ENCODE measurements at regions not wholly inside any gene's neighbourhood (a gene's known extent, or its start where the extent isn't known, plus 50 kb on each side); places are given as distances from the start of the nearest gene placed in this dataset.

DNA sequence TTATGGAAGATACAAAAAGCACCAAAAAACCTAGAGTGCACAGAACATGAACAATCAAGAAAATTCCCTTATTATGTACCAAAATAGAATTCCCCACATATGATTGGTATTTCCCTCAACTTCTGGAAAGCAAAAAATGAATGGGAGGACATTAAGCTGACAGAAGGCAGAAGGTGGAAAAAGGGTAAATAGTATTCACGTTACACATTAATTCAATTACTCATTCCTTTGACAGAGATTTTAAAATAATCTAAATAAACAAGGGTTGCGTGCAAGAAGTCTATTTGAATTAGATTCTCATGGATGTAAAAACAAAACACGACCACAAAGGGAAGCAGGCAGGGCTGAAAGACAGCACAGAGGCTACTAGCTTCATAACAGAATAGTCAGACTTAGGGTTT, 260.5 kb upstream of the ZPLD1 start:
- Histone ChIP-seq H3K9ac (ENCODE audit: low read depth in 1 of 3, low read length in 3 of 3) (no peak overlapping the region), H3K27ac (ENCODE audit: low read depth, low read length) (no peak overlapping the region), H3K27me3 (ENCODE audit: control insufficient read depth in 3 of 3, insufficient read depth in 3 of 3, low read length in 3 of 3) (no peaks in the 10 kb centered on the region), H3K4me3 (ENCODE audit: low read length in 3 of 3) (no peak overlapping the region), H3K36me3 (ENCODE audit: control insufficient read depth in 3 of 3, insufficient read depth in 3 of 3, low read length in 3 of 3) (no peaks in the 10 kb centered on the region), H3K4me1 (ENCODE audit: control insufficient read depth in 3 of 3, insufficient read depth in 3 of 3, low read length in 3 of 3) (no peaks in the 10 kb centered on the region), H3K9me3 (ENCODE audit: control insufficient read depth in 3 of 3, low read length in 3 of 3) (no peaks in the 10 kb centered on the region)

DNA sequence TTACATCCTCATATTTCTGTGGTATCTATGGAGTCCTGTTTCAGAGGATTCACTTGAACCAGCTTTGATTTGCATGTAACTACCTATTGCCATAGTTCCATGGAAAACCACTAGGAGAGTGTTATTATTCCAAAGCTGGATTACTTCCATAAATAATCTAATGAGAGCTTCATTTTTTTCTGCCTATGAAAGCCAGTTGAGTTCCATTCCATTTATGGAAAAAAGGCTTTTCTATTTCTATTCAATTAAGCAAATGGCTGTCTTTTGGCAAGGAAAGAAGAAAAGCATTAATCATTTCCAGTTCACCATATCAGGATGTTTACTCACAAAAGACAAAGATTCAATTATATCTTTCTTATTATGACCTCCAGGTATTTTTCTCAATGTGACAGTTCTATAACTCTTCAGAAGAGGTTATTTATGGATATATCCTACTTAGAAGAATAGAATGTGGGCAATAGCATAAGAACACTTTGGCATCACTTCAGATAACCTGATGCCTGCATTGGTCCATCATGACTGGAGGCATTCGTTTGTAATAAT, 259.9 kb upstream of the ZPLD1 start:
- Histone ChIP-seq H3K9me3 (ENCODE audit: control insufficient read depth in 3 of 3, low read length in 3 of 3) (no peaks in the 10 kb centered on the region), H3K9ac (ENCODE audit: low read depth in 1 of 3, low read length in 3 of 3) (no peak overlapping the region), H3K4me3 (ENCODE audit: low read length in 3 of 3) (no peak overlapping the region), H3K36me3 (ENCODE audit: control insufficient read depth in 3 of 3, insufficient read depth in 3 of 3, low read length in 3 of 3) (no peaks in the 10 kb centered on the region), H3K4me1 (ENCODE audit: control insufficient read depth in 3 of 3, insufficient read depth in 3 of 3, low read length in 3 of 3) (no peaks in the 10 kb centered on the region), H3K27ac (ENCODE audit: low read depth, low read length) (no peak overlapping the region), H3K27me3 (ENCODE audit: control insufficient read depth in 3 of 3, insufficient read depth in 3 of 3, low read length in 3 of 3) (no peaks in the 10 kb centered on the region)

DNA sequence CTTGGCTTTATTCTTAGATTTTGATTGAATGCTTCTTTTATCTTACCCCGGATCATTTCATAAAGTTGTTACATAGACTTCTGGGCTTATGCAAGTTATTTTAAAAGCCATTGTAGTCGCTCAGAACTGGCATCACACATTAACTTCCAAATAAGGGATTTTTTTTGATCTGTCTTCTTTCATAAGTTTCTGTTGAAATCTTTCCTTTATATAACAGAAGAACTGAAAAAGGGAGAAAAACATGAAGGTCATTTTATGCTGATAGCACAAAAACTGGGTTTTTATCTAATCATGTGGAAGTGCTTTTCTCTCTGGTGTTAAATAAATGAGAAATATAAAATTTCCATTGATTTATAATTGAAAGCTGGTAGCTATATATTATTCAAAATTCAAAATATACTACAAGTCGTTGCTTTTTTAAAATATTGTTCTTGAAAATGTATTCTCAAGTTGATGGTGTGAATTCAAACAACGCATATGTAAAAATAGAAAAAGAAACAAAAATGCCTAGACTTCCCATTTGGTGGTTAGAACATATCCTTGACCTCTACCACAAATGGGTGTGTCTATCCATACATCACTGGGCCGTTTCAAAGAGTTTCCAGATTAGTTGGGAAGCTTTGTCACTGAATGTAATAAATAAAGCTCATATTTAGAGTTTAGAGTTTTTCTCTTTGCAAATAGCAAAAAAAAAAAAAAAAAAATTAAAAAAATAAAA, 258.3 kb upstream of the ZPLD1 start:
- H3K4me1 ChIP-seq (ENCODE audit: control insufficient read depth in 3 of 3, insufficient read depth in 3 of 3, low read length in 3 of 3), result peaks cover 0 to 11% (median 7%) of the 10 kb centered on the region in 3 donors
- no peak overlapping the region for H3K9ac ChIP-seq (ENCODE audit: low read depth in 1 of 3, low read length in 3 of 3)
- H3K36me3 ChIP-seq (ENCODE audit: control insufficient read depth in 3 of 3, insufficient read depth in 3 of 3, low read length in 3 of 3), result no peaks in the 10 kb centered on the region
- H3K27ac ChIP-seq (ENCODE audit: low read depth, low read length), result no peak overlapping the region
- no peaks in the 10 kb centered on the region for H3K27me3 ChIP-seq (ENCODE audit: control insufficient read depth in 3 of 3, insufficient read depth in 3 of 3, low read length in 3 of 3)
- no peak overlapping the region for H3K4me3 ChIP-seq (ENCODE audit: low read length in 3 of 3)
- no peaks in the 10 kb centered on the region for H3K9me3 ChIP-seq (ENCODE audit: control insufficient read depth in 3 of 3, low read length in 3 of 3)

DNA sequence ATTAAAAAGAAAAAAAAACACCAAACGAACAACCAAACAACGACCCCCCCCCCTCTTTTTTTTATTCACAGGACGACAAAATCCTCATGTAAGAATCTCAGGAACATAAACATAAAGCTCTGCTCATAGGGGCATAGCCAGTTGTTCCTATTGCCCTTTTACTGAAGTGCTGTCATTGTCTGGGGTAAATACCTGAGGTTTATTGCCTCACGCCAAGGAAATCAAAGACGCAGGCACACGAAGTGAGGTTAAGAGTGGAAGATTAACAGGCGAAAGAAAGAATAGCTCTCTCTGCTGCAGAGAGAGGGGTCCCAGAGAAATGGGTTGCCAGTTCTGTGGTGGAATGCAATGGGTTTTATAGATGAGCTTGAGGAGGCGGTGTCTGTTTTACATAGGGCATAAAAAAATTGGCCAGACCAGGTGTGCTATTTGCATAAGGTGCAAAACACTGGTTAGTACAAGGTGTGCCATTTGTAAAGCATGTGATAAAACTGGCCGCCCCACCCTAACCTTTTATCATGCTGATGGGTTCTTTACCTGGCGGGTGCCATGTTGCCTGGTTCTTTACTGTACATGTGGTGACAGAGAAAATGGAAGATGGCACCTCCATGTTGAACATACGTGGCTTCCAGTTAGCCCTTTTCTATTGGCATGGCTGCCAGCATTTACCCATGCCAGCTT, 257.6 kb upstream of the ZPLD1 start:
- H3K9ac ChIP-seq (ENCODE audit: low read depth in 1 of 3, low read length in 3 of 3), result no peak overlapping the region
- no peaks in the 10 kb centered on the region for H3K9me3 ChIP-seq (ENCODE audit: control insufficient read depth in 3 of 3, low read length in 3 of 3)
- H3K27ac ChIP-seq (ENCODE audit: low read depth, low read length), result no peak overlapping the region
- no peaks in the 10 kb centered on the region for H3K27me3 ChIP-seq (ENCODE audit: control insufficient read depth in 3 of 3, insufficient read depth in 3 of 3, low read length in 3 of 3)
- H3K36me3 ChIP-seq (ENCODE audit: control insufficient read depth in 3 of 3, insufficient read depth in 3 of 3, low read length in 3 of 3), result no peaks in the 10 kb centered on the region
- peaks cover 4 to 18% (median 13%) of the 10 kb centered on the region in 3 donors for H3K4me1 ChIP-seq (ENCODE audit: control insufficient read depth in 3 of 3, insufficient read depth in 3 of 3, low read length in 3 of 3)
- H3K4me3 ChIP-seq (ENCODE audit: low read length in 3 of 3), result no peak overlapping the region

DNA sequence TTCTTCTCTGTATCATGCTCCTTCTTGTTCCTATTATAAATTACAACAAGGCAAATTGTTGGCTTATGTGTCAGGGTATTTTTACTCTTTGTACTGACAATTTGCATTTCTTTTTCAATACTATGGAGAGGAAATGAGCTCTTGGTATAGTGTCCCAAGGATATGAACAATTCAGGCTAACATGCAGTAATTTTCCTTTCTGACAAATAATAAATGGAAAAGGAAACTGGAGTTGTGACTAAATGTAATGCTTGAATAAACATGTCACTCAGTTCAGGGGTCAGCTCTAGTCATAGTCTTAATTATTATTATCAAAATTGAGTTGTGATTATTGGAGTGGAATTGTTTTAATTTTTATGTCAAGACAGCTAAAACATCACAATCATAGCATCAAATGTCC, 256.0 kb upstream of the ZPLD1 start:
- H3K27ac ChIP-seq (ENCODE audit: low read depth, low read length), result no peak overlapping the region
- H3K9ac ChIP-seq (ENCODE audit: low read depth in 1 of 3, low read length in 3 of 3), result no peak overlapping the region

DNA sequence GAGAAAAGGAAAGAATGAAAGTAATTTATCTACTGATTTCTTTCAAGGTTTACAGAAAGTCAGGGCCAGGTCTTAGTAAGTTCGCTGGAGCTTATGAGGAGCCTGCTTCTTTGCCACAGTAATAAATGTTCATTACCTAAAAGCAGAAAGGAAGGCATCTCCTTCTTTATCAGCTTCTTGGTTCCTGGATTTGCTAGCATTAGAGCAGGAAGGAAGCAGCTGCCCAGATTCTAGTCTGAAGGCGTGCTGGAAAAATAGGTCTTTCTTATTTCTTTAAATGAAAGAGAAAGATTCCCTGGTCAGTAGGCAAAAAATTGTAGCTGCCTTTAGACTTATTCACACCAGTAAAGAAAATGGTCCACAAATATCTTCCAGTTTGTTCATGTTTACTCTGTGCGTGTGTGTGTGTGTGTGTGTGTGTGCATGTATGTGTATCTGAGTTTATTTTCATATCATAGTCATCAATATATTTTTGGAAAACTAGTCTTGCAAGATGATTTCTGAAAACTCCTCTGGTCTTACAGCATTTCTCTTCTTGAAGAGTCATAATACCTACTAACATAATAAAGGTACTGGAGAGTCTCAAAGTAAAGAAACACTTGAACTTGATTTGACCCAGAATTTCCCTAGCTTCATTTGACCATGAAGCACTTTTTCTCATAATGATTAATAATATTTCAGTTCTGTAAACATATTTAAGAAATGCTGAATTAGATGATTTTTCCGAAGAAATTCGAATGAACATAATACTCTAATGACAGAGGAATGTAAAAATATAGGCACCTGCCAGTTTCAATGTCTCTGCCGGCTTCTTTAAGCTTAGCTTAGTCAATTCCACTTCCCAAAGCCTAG, 255.3 kb upstream of the ZPLD1 start:
- Histone ChIP-seq H3K27me3 (ENCODE audit: control insufficient read depth in 3 of 3, insufficient read depth in 3 of 3, low read length in 3 of 3) (no peaks in the 10 kb centered on the region), H3K36me3 (ENCODE audit: control insufficient read depth in 3 of 3, insufficient read depth in 3 of 3, low read length in 3 of 3) (no peaks in the 10 kb centered on the region), H3K4me1 (ENCODE audit: control insufficient read depth in 3 of 3, insufficient read depth in 3 of 3, low read length in 3 of 3) (peaks cover 7 to 23% (median 15%) of the 10 kb centered on the region in 3 donors), H3K9ac (ENCODE audit: low read depth in 1 of 3, low read length in 3 of 3) (no peak overlapping the region), H3K27ac (ENCODE audit: low read depth, low read length) (peak overlapping the region; percentile 70), H3K9me3 (ENCODE audit: control insufficient read depth in 3 of 3, low read length in 3 of 3) (no peaks in the 10 kb centered on the region), H3K4me3 (ENCODE audit: low read length in 3 of 3) (no peak overlapping the region)

More for the DNA sequence above, 256.0 kb upstream of the ZPLD1 start:
- Histone ChIP-seq H3K9me3 (ENCODE audit: control insufficient read depth in 3 of 3, low read length in 3 of 3) (no peaks in the 10 kb centered on the region), H3K27me3 (ENCODE audit: control insufficient read depth in 3 of 3, insufficient read depth in 3 of 3, low read length in 3 of 3) (no peaks in the 10 kb centered on the region), H3K4me1 (ENCODE audit: control insufficient read depth in 3 of 3, insufficient read depth in 3 of 3, low read length in 3 of 3) (peaks cover 7 to 23% (median 15%) of the 10 kb centered on the region in 3 donors), H3K36me3 (ENCODE audit: control insufficient read depth in 3 of 3, insufficient read depth in 3 of 3, low read length in 3 of 3) (no peaks in the 10 kb centered on the region), H3K4me3 (ENCODE audit: low read length in 3 of 3) (no peak overlapping the region)

DNA sequence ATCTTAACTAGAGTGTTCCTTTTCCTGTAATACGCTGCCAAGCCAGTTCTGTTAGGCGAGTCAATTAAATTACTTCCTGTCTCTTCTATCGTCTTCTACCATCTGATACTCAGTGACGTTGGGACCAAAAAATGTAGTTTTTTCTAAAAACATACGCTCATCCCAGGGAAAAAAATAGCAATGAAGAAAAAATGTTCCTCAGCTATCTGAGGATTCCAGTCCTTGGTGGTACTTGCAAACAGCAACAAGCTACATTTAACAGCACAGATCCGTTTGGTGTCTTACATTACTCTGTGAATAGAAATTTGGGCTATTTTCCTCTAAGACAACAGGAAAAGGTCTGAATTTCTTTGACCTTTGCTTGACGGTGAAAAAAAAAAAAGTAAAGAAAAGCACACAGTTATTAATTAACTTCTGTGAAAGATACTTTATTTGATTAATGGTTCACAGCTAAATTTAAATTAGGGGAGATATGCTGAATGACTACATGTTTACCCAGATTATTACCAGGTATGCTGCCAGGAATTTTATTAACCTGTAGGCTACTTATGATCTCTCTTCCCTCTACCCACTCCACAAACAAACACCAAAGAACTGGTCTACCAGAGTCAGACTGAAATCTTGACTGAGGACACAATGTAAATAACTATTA, 254.4 kb upstream of the ZPLD1 start:
- no peak overlapping the region for H3K9ac ChIP-seq (ENCODE audit: low read depth in 1 of 3, low read length in 3 of 3)
- no peak overlapping the region for H3K4me3 ChIP-seq (ENCODE audit: low read length in 3 of 3)
- H3K36me3 ChIP-seq (ENCODE audit: control insufficient read depth in 3 of 3, insufficient read depth in 3 of 3, low read length in 3 of 3), result no peaks in the 10 kb centered on the region
- peaks cover 7 to 23% (median 15%) of the 10 kb centered on the region in 3 donors for H3K4me1 ChIP-seq (ENCODE audit: control insufficient read depth in 3 of 3, insufficient read depth in 3 of 3, low read length in 3 of 3)
- peak overlapping the region; percentile 70 for H3K27ac ChIP-seq (ENCODE audit: low read depth, low read length)
- no peaks in the 10 kb centered on the region for H3K27me3 ChIP-seq (ENCODE audit: control insufficient read depth in 3 of 3, insufficient read depth in 3 of 3, low read length in 3 of 3)
- no peaks in the 10 kb centered on the region for H3K9me3 ChIP-seq (ENCODE audit: control insufficient read depth in 3 of 3, low read length in 3 of 3)

DNA sequence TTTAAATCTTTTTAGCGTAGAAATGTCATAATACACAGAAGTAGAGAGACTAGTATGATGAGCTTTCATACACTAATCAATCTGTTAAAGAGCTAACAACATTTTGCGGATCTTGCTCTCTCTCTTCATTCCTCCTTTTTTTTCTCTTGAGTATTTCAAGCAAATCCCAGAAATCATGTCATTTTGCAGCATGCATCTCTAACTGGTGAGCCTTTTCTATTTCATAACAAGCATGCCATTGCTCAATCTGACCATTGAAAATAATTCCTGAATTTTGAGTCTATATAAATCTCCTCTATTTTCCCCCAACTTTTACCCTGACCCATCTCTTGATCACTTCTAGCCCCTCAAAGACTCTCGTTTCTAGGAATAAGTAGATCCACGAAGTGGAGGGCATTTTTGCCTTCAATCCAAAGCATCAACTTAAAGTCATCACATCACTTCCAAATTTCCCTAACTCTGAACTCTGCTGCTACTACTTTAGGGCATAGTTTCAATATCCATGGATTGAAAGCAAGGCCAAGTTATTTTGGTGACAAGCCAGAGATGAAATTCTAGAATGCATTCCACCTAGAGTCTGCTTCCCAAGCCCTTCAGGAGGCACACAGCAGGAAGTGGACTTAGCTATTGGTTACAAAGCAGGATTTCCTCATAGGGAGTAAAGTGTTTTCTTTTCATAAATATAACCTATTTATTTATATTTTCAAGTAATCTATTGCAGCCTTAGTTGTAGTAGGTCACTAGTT, 253.5 kb upstream of the ZPLD1 start:
- H3K4me3 ChIP-seq (ENCODE audit: low read length in 3 of 3), result no peak overlapping the region
- no peak overlapping the region for H3K9ac ChIP-seq (ENCODE audit: low read depth in 1 of 3, low read length in 3 of 3)
- peaks cover 7 to 23% (median 15%) of the 10 kb centered on the region in 3 donors for H3K4me1 ChIP-seq (ENCODE audit: control insufficient read depth in 3 of 3, insufficient read depth in 3 of 3, low read length in 3 of 3)
- peak overlapping the region; percentile 70 for H3K27ac ChIP-seq (ENCODE audit: low read depth, low read length)
- H3K27me3 ChIP-seq (ENCODE audit: control insufficient read depth in 3 of 3, insufficient read depth in 3 of 3, low read length in 3 of 3), result no peaks in the 10 kb centered on the region
- H3K36me3 ChIP-seq (ENCODE audit: control insufficient read depth in 3 of 3, insufficient read depth in 3 of 3, low read length in 3 of 3), result no peaks in the 10 kb centered on the region
- H3K9me3 ChIP-seq (ENCODE audit: control insufficient read depth in 3 of 3, low read length in 3 of 3), result no peaks in the 10 kb centered on the region

DNA sequence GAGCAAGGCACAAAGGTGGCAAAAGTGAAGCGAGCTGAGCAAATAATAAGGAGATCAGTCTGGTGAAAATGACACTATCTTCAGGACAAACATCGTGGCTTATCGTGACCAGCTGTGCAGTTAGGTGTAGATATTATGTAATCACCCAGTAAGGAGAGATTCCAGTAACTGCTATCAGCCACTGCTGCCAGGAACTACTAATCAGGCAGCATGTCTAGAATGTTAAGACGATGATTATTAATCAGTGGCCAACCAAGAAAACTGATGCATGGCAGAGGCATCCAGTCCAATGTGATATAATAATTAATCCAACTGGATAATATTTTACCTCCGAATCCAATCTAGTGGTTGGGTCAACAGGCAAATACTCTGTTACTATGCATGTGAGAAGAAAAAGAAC, 252.7 kb upstream of the ZPLD1 start:
- H3K4me3 ChIP-seq (ENCODE audit: low read length in 3 of 3), result peak overlapping the region in 1 of 3 donors; percentile 36
- peak overlapping the region; percentile 36 for H3K27ac ChIP-seq (ENCODE audit: low read depth, low read length)
- H3K9ac ChIP-seq (ENCODE audit: low read depth in 1 of 3, low read length in 3 of 3), result peak overlapping the region in 1 of 3 donors; percentile 24
- H3K27me3 ChIP-seq (ENCODE audit: control insufficient read depth in 3 of 3, insufficient read depth in 3 of 3, low read length in 3 of 3), result no peaks in the 10 kb centered on the region
- peaks cover 7 to 23% (median 15%) of the 10 kb centered on the region in 3 donors for H3K4me1 ChIP-seq (ENCODE audit: control insufficient read depth in 3 of 3, insufficient read depth in 3 of 3, low read length in 3 of 3)
- H3K36me3 ChIP-seq (ENCODE audit: control insufficient read depth in 3 of 3, insufficient read depth in 3 of 3, low read length in 3 of 3), result no peaks in the 10 kb centered on the region
- H3K9me3 ChIP-seq (ENCODE audit: control insufficient read depth in 3 of 3, low read length in 3 of 3), result no peaks in the 10 kb centered on the region
